ENCODE measurements at regions not wholly inside any gene's neighbourhood (a gene's known extent, or its start where the extent isn't known, plus 50 kb on each side); places are given as distances from the start of the nearest gene placed in this dataset.

GRCh38 chr12:11524446-11524845 is 125.0 kb upstream of the ETV6 start:
- TF ChIP-seq CTCF (IDR thresholded peaks at IDR 0.05) (no peak), EZH2 (IDR thresholded peaks at IDR 0.05; ENCODE audit: borderline replicate concordance, insufficient read depth, low read depth, low read length, poor library complexity, severe bottlenecking) (no peak)
